HCT116 (cell line): ENCODE measurements at regions not wholly inside any gene's neighbourhood (a gene's known extent, or its start where the extent isn't known, plus 50 kb on each side); places are given as distances from the start of the nearest gene placed in this dataset.

ENCODE experiments used
- ATAC-seq: fragments of 200-7000 bp; cut with Tn5 transposase; 2 replicates; pipeline ENCODE4 v1.9.1; 2020; ENCODE audit warnings: mild to moderate bottlenecking, moderate library complexity
- BruUV-seq: library from RNA; stranded (reverse); fragments of 400-500 nt; replicated peaks from 2 replicates; lab custom pipeline; 2021; lab: Mats Ljungman, UMichigan
- CTCF ChIA-PET: fragments of 300-600 bp; sonication (Branson Sonifier 250); formaldehyde crosslinking; loops from one replicate; lab custom pipeline; 2021; ENCODE audit warnings: antibody characterized with exemption; lab: Charles Lee
- POLR2A ChIA-PET: fragments of 300-600, 350-600 bp; sonication (Branson Sonifier 250); formaldehyde crosslinking; loops from one replicate; lab custom pipeline; 2021; ENCODE audit warnings: antibody characterized with exemption; lab: Charles Lee
- RAD21 ChIA-PET, 2 experiments: fragments of 300-600 bp; sonication (Branson Sonifier 250); formaldehyde crosslinking; loops; one replicate each; lab custom pipeline; 2023; ENCODE audit warnings: low total read pairs in 2 of 2; ENCODE audit not compliant: uncharacterized antibody in 2 of 2, unreplicated experiment in 2 of 2, low non-redundant PET in 1 of 2; lab: Charles Lee
- DNase-seq: peaks from one replicate; pipeline ENCODE4 v3.0.0-alpha.2; 2010; ENCODE audit warnings: low read depth, low spot score
- H2AFZ ChIP-seq: fragments of 200-600 bp; shearing (Covaris generic), sonication (generic); 2 replicates; pipeline ENCODE4 v1.6.1; 2017; ENCODE audit warnings: low read depth, mixed run types, mixed read lengths, antibody characterized with exemption, low read length; ENCODE audit not compliant: poor library complexity, severe bottlenecking
- H3K27ac ChIP-seq: 2 replicates; pipeline ENCODE4 v1.5.1; 2012; ENCODE audit warnings: low read depth, low read length
- H3K27me3 ChIP-seq: fragments of 200-600 bp; sonication (generic); 2 replicates; pipeline ENCODE4 v1.6.1; 2016; ENCODE audit warnings: mixed run types, low read length, mixed read lengths; ENCODE audit not compliant: insufficient read depth
- H3K36me3 ChIP-seq, 2 experiments: fragments of 200-500 bp in 1 of 2; fragments of 200-600 bp in 1 of 2; sonication (Bioruptor generic) in 1 of 2; sonication (generic) in 1 of 2; 2 replicates each; pipeline versions ENCODE4 v1.5.1 to v1.6.1; 2014 to 2016; ENCODE audit warnings: low read length in 2 of 2, inconsistent platforms in 1 of 2, mixed read lengths in 1 of 2, mixed run types in 1 of 2; ENCODE audit not compliant: insufficient read depth in 2 of 2, control insufficient read depth in 1 of 2
- H3K4me1 ChIP-seq, 2 experiments: fragments of 200-600 bp in 1 of 2; sonication (generic) in 1 of 2; 2 replicates each; pipeline versions ENCODE4 v1.5.1 to v1.6.1; 2012 to 2017; ENCODE audit warnings: low read length in 2 of 2, inconsistent platforms in 1 of 2, mild to moderate bottlenecking in 1 of 2, mixed read lengths in 1 of 2, mixed run types in 1 of 2, moderate library complexity in 1 of 2; ENCODE audit not compliant: insufficient read depth in 2 of 2, control insufficient read depth in 1 of 2
- H3K4me2 ChIP-seq: fragments of 200-600 bp; sonication (generic); 2 replicates; pipeline ENCODE4 v1.6.1; 2017; ENCODE audit warnings: mixed run types, low read length, mixed read lengths
- H3K4me3 ChIP-seq, 2 experiments: fragments of 200-600 bp in 1 of 2; sonication (generic) in 1 of 2; replicated peaks in 1 of 2; 2 replicates each; pipeline ENCODE4 v1.5.1; 2011 to 2016; ENCODE audit warnings: low read length in 2 of 2, control low read depth in 1 of 2, low read depth in 1 of 2, mild to moderate bottlenecking in 1 of 2, mixed read lengths in 1 of 2, mixed run types in 1 of 2
- H3K79me2 ChIP-seq: fragments of 200-600 bp; sonication (generic); 2 replicates; pipeline ENCODE4 v1.6.1; 2017; ENCODE audit warnings: mild to moderate bottlenecking, mixed run types, low read length, moderate library complexity, mixed read lengths; ENCODE audit not compliant: insufficient read depth
- H3K9ac ChIP-seq: fragments of 200-600 bp; sonication (generic); 2 replicates; pipeline ENCODE4 v1.6.1; 2016; ENCODE audit warnings: low read length, mixed read lengths
- H3K9me2 ChIP-seq: fragments of 200-600 bp; sonication (generic), shearing (Covaris generic); 2 replicates; pipeline ENCODE4 v1.6.1; 2017; ENCODE audit warnings: mixed run types, mild to moderate bottlenecking, moderate library complexity; ENCODE audit not compliant: insufficient read depth
- H3K9me3 ChIP-seq, 2 experiments: fragments of 200-500 bp in 1 of 2; fragments of 200-600 bp in 1 of 2; sonication (Bioruptor generic) in 1 of 2; sonication (generic) in 1 of 2; 2 replicates each; pipeline ENCODE4 v1.6.1; 2014 to 2017; ENCODE audit warnings: low read length in 2 of 2, mixed read lengths in 2 of 2, inconsistent platforms in 1 of 2, low read depth in 1 of 2, mild to moderate bottlenecking in 1 of 2, mixed run types in 1 of 2, moderate library complexity in 1 of 2; ENCODE audit not compliant: control insufficient read depth in 1 of 2, insufficient read depth in 1 of 2
- H4K20me1 ChIP-seq: fragments of 200-600 bp; sonication (generic), shearing (Covaris generic); 2 replicates; pipeline ENCODE4 v1.6.1; 2017; ENCODE audit warnings: mixed run types, mild to moderate bottlenecking, moderate library complexity; ENCODE audit not compliant: insufficient read depth
- CBX3 ChIP-seq: IDR thresholded peaks from 2 replicates; pipeline ENCODE4 v1.6.1; 2012; ENCODE audit warnings: low read depth
- CEBPB ChIP-seq: IDR thresholded peaks from 2 replicates; pipeline ENCODE4 v1.6.1; 2012; ENCODE audit warnings: low read depth
- CTCF ChIP-seq, 3 experiments: fragments of 200-600 bp in 1 of 3; sonication (generic) in 1 of 3; IDR thresholded peaks in 2 of 3; conservative IDR thresholded peaks in 1 of 3; 2 replicates each; pipeline ENCODE4 v1.5.1; 2012 to 2017; ENCODE audit warnings: low read depth in 2 of 3, low read length in 2 of 3, antibody characterized with exemption in 1 of 3, borderline replicate concordance in 1 of 3, control low read depth in 1 of 3, mild to moderate bottlenecking in 1 of 3, mixed read lengths in 1 of 3, mixed run types in 1 of 3, moderate library complexity in 1 of 3; ENCODE audit not compliant: insufficient read depth in 1 of 3
- EGR1 ChIP-seq: IDR thresholded peaks from 2 replicates; pipeline ENCODE4 v1.6.1; 2012; ENCODE audit warnings: low read depth
- ELF1 ChIP-seq: IDR thresholded peaks from 2 replicates; pipeline ENCODE4 v1.6.1; 2012; ENCODE audit warnings: low read depth, borderline replicate concordance
- EZH2 ChIP-seq: fragments of 200-600 bp; sonication (generic); IDR thresholded peaks from 2 replicates; pipeline ENCODE4 v1.6.1; 2017; ENCODE audit warnings: antibody characterized with exemption, mixed run types
- EZH2phosphoT487 ChIP-seq: fragments of 200-600 bp; IDR thresholded peaks from 2 replicates; pipeline ENCODE4 v1.6.1; 2018; ENCODE audit warnings: antibody characterized with exemption, borderline replicate concordance
- JUND ChIP-seq: IDR thresholded peaks from 2 replicates; pipeline ENCODE4 v1.6.1; 2012
- POLR2A ChIP-seq: IDR thresholded peaks from 2 replicates; pipeline ENCODE4 v1.7.0; 2011; ENCODE audit warnings: borderline replicate concordance; ENCODE audit not compliant: insufficient read depth, insufficient read length; ENCODE audit errors: extremely low read depth
- SIN3A ChIP-seq: IDR thresholded peaks from 2 replicates; pipeline ENCODE4 v1.6.1; 2012; ENCODE audit warnings: low read depth
- SP1 ChIP-seq: IDR thresholded peaks from 2 replicates; pipeline ENCODE4 v1.6.1; 2012; ENCODE audit warnings: low read depth
- SRF ChIP-seq: IDR thresholded peaks from 2 replicates; pipeline ENCODE4 v1.6.1; 2012; ENCODE audit warnings: low read depth
- TCF7L2 ChIP-seq: IDR thresholded peaks from 2 replicates; pipeline ENCODE4 v1.7.0; 2011; ENCODE audit warnings: borderline replicate concordance, inconsistent platforms; ENCODE audit not compliant: insufficient read depth, insufficient read length; ENCODE audit errors: extremely low read depth
- ZBTB33 ChIP-seq: IDR thresholded peaks from 2 replicates; pipeline ENCODE4 v1.6.1; 2011; ENCODE audit warnings: mild to moderate bottlenecking, low read length, moderate library complexity; ENCODE audit not compliant: insufficient replicate concordance; ENCODE audit errors: extremely low read depth
- ZNF274 ChIP-seq: fragments of 200-500 bp; sonication (Bioruptor generic); IDR thresholded peaks from 2 replicates; pipeline ENCODE4 v1.6.1; 2014; ENCODE audit warnings: mild to moderate bottlenecking, low read depth, low read length, inconsistent platforms
- intact Hi-C: fragments of 100-400 bp; cut with micrococcal nuclease; formaldehyde crosslinking; loops from 2 replicates; pipeline ENCODE4 v1.10.0; 2022
- TF ChIP-seq, protein P1 (sequence below): IDR thresholded peaks from 2 replicates; pipeline ENCODE4 v1.6.1; 2012; ENCODE audit warnings: low read depth
- TF ChIP-seq, protein P2 (sequence below): IDR thresholded peaks from 2 replicates; pipeline ENCODE4 v1.6.1; 2012
- TF ChIP-seq, protein P3 (sequence below): IDR thresholded peaks from 2 replicates; pipeline ENCODE4 v1.6.1; 2012

DNA sequence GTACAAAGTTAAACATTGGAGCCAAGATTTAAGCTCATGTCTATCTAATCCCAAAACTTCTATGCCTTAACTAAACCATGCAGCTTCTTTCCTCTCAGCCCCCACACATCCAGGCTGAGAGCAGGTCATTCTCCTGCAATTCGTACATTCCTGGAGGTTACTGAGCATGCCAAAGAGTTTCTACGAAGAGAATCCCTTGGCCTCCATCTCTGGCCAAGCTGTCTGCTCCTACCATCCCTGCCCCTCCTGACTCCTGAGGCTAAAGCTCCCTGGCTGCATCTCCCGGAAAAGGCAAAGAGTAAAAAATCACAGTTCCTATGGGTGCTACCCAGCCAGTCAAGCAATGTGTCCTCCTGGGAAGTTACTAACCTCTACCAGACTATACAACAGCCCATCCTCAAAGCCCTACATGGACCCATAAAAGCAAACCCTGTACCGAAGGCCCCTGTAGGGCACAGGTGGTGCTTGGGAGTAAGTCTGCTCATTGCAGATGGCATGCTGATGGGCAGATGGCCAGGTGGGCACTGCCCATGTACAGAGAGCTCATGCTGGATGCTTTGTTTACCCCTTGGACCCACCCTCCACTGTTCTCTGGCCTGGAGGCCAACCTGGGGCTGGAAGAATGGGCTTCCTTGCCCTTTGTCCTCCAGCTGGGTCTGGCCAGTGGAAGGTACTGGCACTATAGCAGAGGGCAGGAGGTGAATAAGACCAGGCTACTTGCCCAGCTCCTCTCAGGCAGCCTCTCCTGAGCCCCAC is 99.5 kb downstream of the TTC32 start:
- intact Hi-C loops: no loop called here
- ChIA-PET POLR2A (no interaction called here), CTCF (interaction anchor here (1.0 kb wide), 1 partner anchor 60 kb away, joined by 3 read pairs; no protein-coding TSS in a partner anchor), RAD21 (no interaction called here)
- no peak for DNase-seq
- H3K36me3 ChIP-seq: no peaks in the 10 kb centered on the region
- peak overlapping the region; percentile 59 for H3K4me2 ChIP-seq
- peaks cover 19 to 23% of the 10 kb centered on the region in 2 experiments for H3K4me1 ChIP-seq
- no peak overlapping the region; the same call in 1 of the 2 replicates for H3K27ac ChIP-seq
- no peaks in the 10 kb centered on the region for H3K9me3 ChIP-seq
- H3K9me2 ChIP-seq: no peaks in the 10 kb centered on the region
- TF ChIP-seq, protein P1, sequence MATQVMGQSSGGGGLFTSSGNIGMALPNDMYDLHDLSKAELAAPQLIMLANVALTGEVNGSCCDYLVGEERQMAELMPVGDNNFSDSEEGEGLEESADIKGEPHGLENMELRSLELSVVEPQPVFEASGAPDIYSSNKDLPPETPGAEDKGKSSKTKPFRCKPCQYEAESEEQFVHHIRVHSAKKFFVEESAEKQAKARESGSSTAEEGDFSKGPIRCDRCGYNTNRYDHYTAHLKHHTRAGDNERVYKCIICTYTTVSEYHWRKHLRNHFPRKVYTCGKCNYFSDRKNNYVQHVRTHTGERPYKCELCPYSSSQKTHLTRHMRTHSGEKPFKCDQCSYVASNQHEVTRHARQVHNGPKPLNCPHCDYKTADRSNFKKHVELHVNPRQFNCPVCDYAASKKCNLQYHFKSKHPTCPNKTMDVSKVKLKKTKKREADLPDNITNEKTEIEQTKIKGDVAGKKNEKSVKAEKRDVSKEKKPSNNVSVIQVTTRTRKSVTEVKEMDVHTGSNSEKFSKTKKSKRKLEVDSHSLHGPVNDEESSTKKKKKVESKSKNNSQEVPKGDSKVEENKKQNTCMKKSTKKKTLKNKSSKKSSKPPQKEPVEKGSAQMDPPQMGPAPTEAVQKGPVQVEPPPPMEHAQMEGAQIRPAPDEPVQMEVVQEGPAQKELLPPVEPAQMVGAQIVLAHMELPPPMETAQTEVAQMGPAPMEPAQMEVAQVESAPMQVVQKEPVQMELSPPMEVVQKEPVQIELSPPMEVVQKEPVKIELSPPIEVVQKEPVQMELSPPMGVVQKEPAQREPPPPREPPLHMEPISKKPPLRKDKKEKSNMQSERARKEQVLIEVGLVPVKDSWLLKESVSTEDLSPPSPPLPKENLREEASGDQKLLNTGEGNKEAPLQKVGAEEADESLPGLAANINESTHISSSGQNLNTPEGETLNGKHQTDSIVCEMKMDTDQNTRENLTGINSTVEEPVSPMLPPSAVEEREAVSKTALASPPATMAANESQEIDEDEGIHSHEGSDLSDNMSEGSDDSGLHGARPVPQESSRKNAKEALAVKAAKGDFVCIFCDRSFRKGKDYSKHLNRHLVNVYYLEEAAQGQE: no peak
- no peak for TF ChIP-seq EGR1
- TF ChIP-seq TCF7L2: no peak
- TF ChIP-seq, protein P2, sequence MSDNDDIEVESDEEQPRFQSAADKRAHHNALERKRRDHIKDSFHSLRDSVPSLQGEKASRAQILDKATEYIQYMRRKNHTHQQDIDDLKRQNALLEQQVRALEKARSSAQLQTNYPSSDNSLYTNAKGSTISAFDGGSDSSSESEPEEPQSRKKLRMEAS: no peak
- no peak for TF ChIP-seq CEBPB
- TF ChIP-seq SIN3A: no peak
- TF ChIP-seq, protein P3, sequence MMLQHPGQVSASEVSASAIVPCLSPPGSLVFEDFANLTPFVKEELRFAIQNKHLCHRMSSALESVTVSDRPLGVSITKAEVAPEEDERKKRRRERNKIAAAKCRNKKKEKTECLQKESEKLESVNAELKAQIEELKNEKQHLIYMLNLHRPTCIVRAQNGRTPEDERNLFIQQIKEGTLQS: no peak
- TF ChIP-seq JUND: no peak
- no peak for TF ChIP-seq ELF1
- no peak for TF ChIP-seq ZNF274
- no peak for TF ChIP-seq CBX3
- TF ChIP-seq SP1: no peak
- no peak for TF ChIP-seq EZH2phosphoT487
- TF ChIP-seq EZH2: no peak
- TF ChIP-seq CTCF (IDR thresholded peaks at IDR 0.05 in 2 of 3, conservative IDR thresholded peaks at IDR 0.05 in 1 of 3; ENCODE audit: borderline replicate concordance in 1 of 3, insufficient read depth in 1 of 3, low read depth in 2 of 3, low read length in 2 of 3): no peak
- no peak for TF ChIP-seq ZBTB33
- TF ChIP-seq SRF: no peak
- TF ChIP-seq POLR2A: no peak
- H4K20me1 ChIP-seq: no peaks in the 10 kb centered on the region
- H3K4me3 ChIP-seq: peak overlapping the region in 1 of 2 experiments; percentile 8; a peak in 1 of 4 replicates
- no peak overlapping the region for H3K9ac ChIP-seq
- ATAC-seq: no peak
- no peak overlapping the region for H2AFZ ChIP-seq
- no peaks in the 10 kb centered on the region for H3K79me2 ChIP-seq
- no TSS peak for BruUV-seq
- peaks cover 42% of the 10 kb centered on the region; the same call in 1 of the 2 replicates for H3K27me3 ChIP-seq
